WERI-Rb-1 (cell line): ENCODE measurements at regions not wholly inside any gene's neighbourhood (a gene's known extent, or its start where the extent isn't known, plus 50 kb on each side); places are given as distances from the start of the nearest gene placed in this dataset.
"Not testable (repeated sequence)": the region's sequence is repeated elsewhere in the genome, so short reads cannot be mapped to it uniquely, and the experiment has no call there.

ENCODE experiments used
- DNase-seq: peaks from one replicate; pipeline ENCODE4 v3.0.0-alpha.2; 2020
- H3K27ac ChIP-seq: fragments of 250-450 bp; sonication (Bioruptor Pico); 2 replicates; pipeline ENCODE4 v1.5.1; 2020; ENCODE audit warnings: mild to moderate bottlenecking, moderate library complexity
- H3K27me3 ChIP-seq: fragments of 250-450 bp; sonication (Bioruptor Pico); 2 replicates; pipeline ENCODE4 v1.5.1; 2021; ENCODE audit warnings: mild to moderate bottlenecking, low read depth, moderate library complexity; ENCODE audit not compliant: insufficient read depth, severe bottlenecking
- H3K36me3 ChIP-seq: fragments of 250-450 bp; sonication (Bioruptor Pico); 2 replicates; pipeline ENCODE4 v1.5.1; 2020; ENCODE audit warnings: mild to moderate bottlenecking, moderate library complexity
- H3K4me3 ChIP-seq: 2 replicates; pipeline ENCODE4 v1.5.1; 2011; ENCODE audit warnings: low read depth, mild to moderate bottlenecking, control low read depth, low read length
- H3K9me3 ChIP-seq: fragments of 250-450 bp; sonication (Bioruptor Pico); 2 replicates; pipeline ENCODE4 v1.5.1; 2021; ENCODE audit warnings: mild to moderate bottlenecking, moderate library complexity; ENCODE audit not compliant: severe bottlenecking
- CTCF ChIP-seq: IDR thresholded peaks from 2 replicates; pipeline ENCODE4 v1.5.1; 2011; ENCODE audit warnings: low read depth, mild to moderate bottlenecking, control low read depth, inconsistent platforms, low read length

GRCh38 chr1:190942475-190942874 lies 464.8 kb upstream of the BRINP3 start:
- no peak for DNase-seq
- Histone ChIP-seq H3K27ac (no peak overlapping the region), H3K27me3 (no peaks in the 10 kb centered on the region), H3K4me3 (no peak overlapping the region), H3K36me3 (no peaks in the 10 kb centered on the region), H3K9me3 (no peaks in the 10 kb centered on the region)
- no peak for TF ChIP-seq CTCF

- not testable (repeated sequence) for H3K36me3 ChIP-seq, H3K27ac ChIP-seq, H3K4me3 ChIP-seq, H3K27me3 ChIP-seq, DNase-seq, H3K9me3 ChIP-seq
These were observed 466.1 kb upstream of the BRINP3 start for GRCh38 chr1:190943722-190944121.

GRCh38 chr1:190949939-190950338 lies 472.3 kb upstream of the BRINP3 start:
- Histone ChIP-seq H3K4me3 (no peak overlapping the region), H3K9me3 (no peaks in the 10 kb centered on the region), H3K27ac (no peak overlapping the region), H3K27me3 (no peaks in the 10 kb centered on the region), H3K36me3 (no peaks in the 10 kb centered on the region)
- DNase-seq = no peak
- no peak for TF ChIP-seq CTCF

- no peak overlapping the region for H3K4me3 ChIP-seq
- H3K9me3 ChIP-seq = no peaks in the 10 kb centered on the region
- TF ChIP-seq CTCF = no peak
- no peak for DNase-seq
- no peaks in the 10 kb centered on the region for H3K27me3 ChIP-seq
- H3K27ac ChIP-seq = no peak overlapping the region
- H3K36me3 ChIP-seq = no peaks in the 10 kb centered on the region
These were observed 479.9 kb upstream of the BRINP3 start for GRCh38 chr1:190957565-190957964.

GRCh38 chr1:190963321-190963720 lies 485.7 kb upstream of the BRINP3 start:
- H3K36me3 ChIP-seq = no peaks in the 10 kb centered on the region
- DNase-seq = no peak
- no peak overlapping the region for H3K27ac ChIP-seq
- no peak overlapping the region for H3K4me3 ChIP-seq
- H3K9me3 ChIP-seq = no peaks in the 10 kb centered on the region
- no peaks in the 10 kb centered on the region for H3K27me3 ChIP-seq
- no peak for TF ChIP-seq CTCF

- Histone ChIP-seq H3K36me3 (no peaks in the 10 kb centered on the region), H3K27ac (no peak overlapping the region), H3K27me3 (no peaks in the 10 kb centered on the region), H3K9me3 (no peaks in the 10 kb centered on the region), H3K4me3 (no peak overlapping the region)
- TF ChIP-seq CTCF = no peak
- DNase-seq = no peak
These were observed 498.2 kb upstream of the BRINP3 start for GRCh38 chr1:190975827-190976226.
